ENCODE measurements at regions not wholly inside any gene's neighbourhood (a gene's known extent, or its start where the extent isn't known, plus 50 kb on each side); places are given as distances from the start of the nearest gene placed in this dataset.

- TF ChIP-seq, protein P1, sequence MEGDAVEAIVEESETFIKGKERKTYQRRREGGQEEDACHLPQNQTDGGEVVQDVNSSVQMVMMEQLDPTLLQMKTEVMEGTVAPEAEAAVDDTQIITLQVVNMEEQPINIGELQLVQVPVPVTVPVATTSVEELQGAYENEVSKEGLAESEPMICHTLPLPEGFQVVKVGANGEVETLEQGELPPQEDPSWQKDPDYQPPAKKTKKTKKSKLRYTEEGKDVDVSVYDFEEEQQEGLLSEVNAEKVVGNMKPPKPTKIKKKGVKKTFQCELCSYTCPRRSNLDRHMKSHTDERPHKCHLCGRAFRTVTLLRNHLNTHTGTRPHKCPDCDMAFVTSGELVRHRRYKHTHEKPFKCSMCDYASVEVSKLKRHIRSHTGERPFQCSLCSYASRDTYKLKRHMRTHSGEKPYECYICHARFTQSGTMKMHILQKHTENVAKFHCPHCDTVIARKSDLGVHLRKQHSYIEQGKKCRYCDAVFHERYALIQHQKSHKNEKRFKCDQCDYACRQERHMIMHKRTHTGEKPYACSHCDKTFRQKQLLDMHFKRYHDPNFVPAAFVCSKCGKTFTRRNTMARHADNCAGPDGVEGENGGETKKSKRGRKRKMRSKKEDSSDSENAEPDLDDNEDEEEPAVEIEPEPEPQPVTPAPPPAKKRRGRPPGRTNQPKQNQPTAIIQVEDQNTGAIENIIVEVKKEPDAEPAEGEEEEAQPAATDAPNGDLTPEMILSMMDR (IDR thresholded peaks at IDR 0.05), result no peak
- no peak for TF ChIP-seq POLR2A (IDR thresholded peaks at IDR 0.05)
Observed at GRCh38 chr6:126795161-126795560, 323.3 kb upstream of the RSPO3 start.

Measured in esophagus squamous epithelium (tissue), 4 donors.